HepG2 (cell line): ENCODE measurements at regions not wholly inside any gene's neighbourhood (a gene's known extent, or its start where the extent isn't known, plus 50 kb on each side); places are given as distances from the start of the nearest gene placed in this dataset.

Source experiments
- BHLHE40 ChIP-seq: IDR thresholded peaks from 2 replicates; pipeline ENCODE4 v1.6.1; 2011; ENCODE audit warnings: low read length, improper control_type of control experiment
- GLMP ChIP-seq: sonication (generic); formaldehyde crosslinking; IDR thresholded peaks from 2 replicates; pipeline ENCODE4 v1.9.0; 2021; ENCODE audit warnings: missing genetic modification reagents, mild to moderate bottlenecking, borderline replicate concordance
- HOXA3 ChIP-seq: sonication (generic); formaldehyde crosslinking; IDR thresholded peaks from 2 replicates; pipeline ENCODE4 v1.5.0; 2020; ENCODE audit warnings: missing genetic modification reagents
- ISX ChIP-seq: sonication (generic); formaldehyde crosslinking; conservative IDR thresholded peaks from 2 replicates; pipeline ENCODE4 v1.5.0; 2020; ENCODE audit warnings: missing genetic modification reagents
- NCOA1 ChIP-seq: sonication (generic); formaldehyde crosslinking; IDR thresholded peaks from 2 replicates; pipeline ENCODE4 v1.9.0; 2021; ENCODE audit warnings: missing genetic modification reagents
- POLR2AphosphoS5 ChIP-seq: IDR thresholded peaks from 2 replicates; pipeline ENCODE4 v1.6.1; 2012; ENCODE audit warnings: low read depth, low read length
- SIN3A ChIP-seq: IDR thresholded peaks from 2 replicates; pipeline ENCODE4 v1.6.1; 2011; ENCODE audit warnings: low read depth, mild to moderate bottlenecking, control low read depth, low read length, borderline replicate concordance
- SRY ChIP-seq: sonication (generic); formaldehyde crosslinking; IDR thresholded peaks from 2 replicates; pipeline ENCODE4 v1.8.0; 2022; ENCODE audit warnings: mild to moderate bottlenecking, missing genetic modification reagents
- SYNCRIP ChIP-seq: fragments of 200-400 bp; formaldehyde crosslinking; IDR thresholded peaks from 2 replicates; pipeline ENCODE4 v1.6.1; 2018; ENCODE audit warnings: mild to moderate bottlenecking, low read depth, low read length; ENCODE audit not compliant: insufficient read depth
- TRIM22 ChIP-seq: fragments of 450-650 bp; IDR thresholded peaks from 2 replicates; pipeline ENCODE4 v1.6.1; 2017
- XRCC5 ChIP-seq: fragments of 200-400 bp; formaldehyde crosslinking; optimal IDR thresholded peaks from 2 replicates; pipeline ENCODE3; 2017; ENCODE audit warnings: mild to moderate bottlenecking, low read length
- ZNF317 ChIP-seq: sonication (generic); formaldehyde crosslinking; IDR thresholded peaks from 2 replicates; pipeline ENCODE4 v1.5.0; 2020; ENCODE audit warnings: mild to moderate bottlenecking, missing genetic modification reagents
- ZNF546 ChIP-seq: sonication (generic); formaldehyde crosslinking; conservative IDR thresholded peaks from 2 replicates; pipeline ENCODE4 v1.8.1; 2023; ENCODE audit warnings: mild to moderate bottlenecking, missing genetic modification reagents
- ZNF710 ChIP-seq: sonication (generic); formaldehyde crosslinking; IDR thresholded peaks from 2 replicates; pipeline ENCODE4 v1.5.0; 2020; ENCODE audit warnings: mild to moderate bottlenecking, missing genetic modification reagents, borderline replicate concordance
- ZSCAN12 ChIP-seq: sonication (generic); formaldehyde crosslinking; IDR thresholded peaks from 2 replicates; pipeline ENCODE4 v1.9.0; 2021; ENCODE audit warnings: mild to moderate bottlenecking, missing genetic modification reagents
- TF ChIP-seq, protein P1 (sequence below): sonication (generic); formaldehyde crosslinking; IDR thresholded peaks from 2 replicates; pipeline ENCODE4 v1.4.0; 2020; ENCODE audit warnings: missing genetic modification reagents
- TF ChIP-seq, protein P2 (sequence below): sonication (generic); formaldehyde crosslinking; IDR thresholded peaks from 2 replicates; pipeline ENCODE4 v1.4.0; 2020; ENCODE audit warnings: mild to moderate bottlenecking, low read depth, missing genetic modification reagents
- TF ChIP-seq, protein P3 (sequence below): IDR thresholded peaks from 2 replicates; pipeline ENCODE4 v1.6.1; 2012; ENCODE audit warnings: low read length, improper control_type of control experiment
- TF ChIP-seq, protein P4 (sequence below): sonication (generic); formaldehyde crosslinking; IDR thresholded peaks from 2 replicates; pipeline ENCODE4 v1.8.0; 2022; ENCODE audit warnings: missing genetic modification reagents, mild to moderate bottlenecking, inconsistent platforms, borderline replicate concordance

- TF ChIP-seq, protein P1, sequence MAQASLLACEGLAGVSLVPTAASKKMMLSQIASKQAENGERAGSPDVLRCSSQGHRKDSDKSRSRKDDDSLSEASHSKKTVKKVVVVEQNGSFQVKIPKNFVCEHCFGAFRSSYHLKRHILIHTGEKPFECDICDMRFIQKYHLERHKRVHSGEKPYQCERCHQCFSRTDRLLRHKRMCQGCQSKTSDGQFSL (CRISPR knock-in tag): no peak
- TF ChIP-seq ZNF546 (CRISPR knock-in tag): no peak
- TF ChIP-seq NCOA1 (CRISPR knock-in tag): no peak
- TF ChIP-seq TRIM22: no peak
- TF ChIP-seq GLMP (CRISPR knock-in tag): no peak
- TF ChIP-seq, protein P2, sequence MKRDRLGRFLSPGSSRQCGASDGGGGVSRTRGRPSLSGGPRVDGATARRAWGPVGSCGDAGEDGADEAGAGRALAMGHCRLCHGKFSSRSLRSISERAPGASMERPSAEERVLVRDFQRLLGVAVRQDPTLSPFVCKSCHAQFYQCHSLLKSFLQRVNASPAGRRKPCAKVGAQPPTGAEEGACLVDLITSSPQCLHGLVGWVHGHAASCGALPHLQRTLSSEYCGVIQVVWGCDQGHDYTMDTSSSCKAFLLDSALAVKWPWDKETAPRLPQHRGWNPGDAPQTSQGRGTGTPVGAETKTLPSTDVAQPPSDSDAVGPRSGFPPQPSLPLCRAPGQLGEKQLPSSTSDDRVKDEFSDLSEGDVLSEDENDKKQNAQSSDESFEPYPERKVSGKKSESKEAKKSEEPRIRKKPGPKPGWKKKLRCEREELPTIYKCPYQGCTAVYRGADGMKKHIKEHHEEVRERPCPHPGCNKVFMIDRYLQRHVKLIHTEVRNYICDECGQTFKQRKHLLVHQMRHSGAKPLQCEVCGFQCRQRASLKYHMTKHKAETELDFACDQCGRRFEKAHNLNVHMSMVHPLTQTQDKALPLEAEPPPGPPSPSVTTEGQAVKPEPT: no peak
- TF ChIP-seq, protein P3, sequence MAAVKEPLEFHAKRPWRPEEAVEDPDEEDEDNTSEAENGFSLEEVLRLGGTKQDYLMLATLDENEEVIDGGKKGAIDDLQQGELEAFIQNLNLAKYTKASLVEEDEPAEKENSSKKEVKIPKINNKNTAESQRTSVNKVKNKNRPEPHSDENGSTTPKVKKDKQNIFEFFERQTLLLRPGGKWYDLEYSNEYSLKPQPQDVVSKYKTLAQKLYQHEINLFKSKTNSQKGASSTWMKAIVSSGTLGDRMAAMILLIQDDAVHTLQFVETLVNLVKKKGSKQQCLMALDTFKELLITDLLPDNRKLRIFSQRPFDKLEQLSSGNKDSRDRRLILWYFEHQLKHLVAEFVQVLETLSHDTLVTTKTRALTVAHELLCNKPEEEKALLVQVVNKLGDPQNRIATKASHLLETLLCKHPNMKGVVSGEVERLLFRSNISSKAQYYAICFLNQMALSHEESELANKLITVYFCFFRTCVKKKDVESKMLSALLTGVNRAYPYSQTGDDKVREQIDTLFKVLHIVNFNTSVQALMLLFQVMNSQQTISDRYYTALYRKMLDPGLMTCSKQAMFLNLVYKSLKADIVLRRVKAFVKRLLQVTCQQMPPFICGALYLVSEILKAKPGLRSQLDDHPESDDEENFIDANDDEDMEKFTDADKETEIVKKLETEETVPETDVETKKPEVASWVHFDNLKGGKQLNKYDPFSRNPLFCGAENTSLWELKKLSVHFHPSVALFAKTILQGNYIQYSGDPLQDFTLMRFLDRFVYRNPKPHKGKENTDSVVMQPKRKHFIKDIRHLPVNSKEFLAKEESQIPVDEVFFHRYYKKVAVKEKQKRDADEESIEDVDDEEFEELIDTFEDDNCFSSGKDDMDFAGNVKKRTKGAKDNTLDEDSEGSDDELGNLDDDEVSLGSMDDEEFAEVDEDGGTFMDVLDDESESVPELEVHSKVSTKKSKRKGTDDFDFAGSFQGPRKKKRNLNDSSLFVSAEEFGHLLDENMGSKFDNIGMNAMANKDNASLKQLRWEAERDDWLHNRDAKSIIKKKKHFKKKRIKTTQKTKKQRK: no peak
- TF ChIP-seq POLR2AphosphoS5: no peak
- TF ChIP-seq HOXA3 (CRISPR knock-in tag): no peak; the same call in 1 of the 2 replicates
- no peak for TF ChIP-seq XRCC5
- TF ChIP-seq SIN3A: no peak
- TF ChIP-seq SRY: no peak
- TF ChIP-seq BHLHE40: no peak
- TF ChIP-seq ZSCAN12 (CRISPR knock-in tag): no peak
- 0 out of 2 replicates have a peak, but pooled peaks have one; percentile 47 for TF ChIP-seq ZNF317 (CRISPR knock-in tag)
- no peak for TF ChIP-seq ISX
- TF ChIP-seq, protein P4, sequence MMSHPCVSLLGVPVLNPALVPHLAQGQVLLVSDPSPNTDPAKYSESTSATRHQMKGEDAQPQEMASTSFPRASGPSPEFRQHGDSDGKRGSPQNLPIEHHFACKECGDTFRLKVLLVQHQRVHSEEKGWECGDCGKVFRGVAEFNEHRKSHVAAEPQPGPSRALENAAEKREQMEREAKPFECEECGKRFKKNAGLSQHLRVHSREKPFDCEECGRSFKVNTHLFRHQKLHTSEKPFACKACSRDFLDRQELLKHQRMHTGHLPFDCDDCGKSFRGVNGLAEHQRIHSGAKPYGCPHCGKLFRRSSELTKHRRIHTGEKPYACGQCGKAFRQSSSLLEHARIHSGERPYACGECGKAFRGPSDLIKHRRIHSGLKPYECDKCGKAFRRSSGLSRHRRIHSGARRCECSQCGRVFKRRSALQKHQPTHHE (CRISPR knock-in tag): no peak
- no peak for TF ChIP-seq SYNCRIP
- TF ChIP-seq ZNF710 (CRISPR knock-in tag): no peak
Observed at GRCh38 chr5:147175516-147176097, 59.2 kb upstream of the STK32A start (continued).
